ENCODE measurements at regions not wholly inside any gene's neighbourhood (a gene's known extent, or its start where the extent isn't known, plus 50 kb on each side); places are given as distances from the start of the nearest gene placed in this dataset.

GRCh38 chr11:35077709-35078469 lies 61.1 kb upstream of the CD44 start:
- peak in 1 of 2 donors; percentile 6 for DNase-seq (ENCODE audit: low read depth in 2 of 2)

- no peak for DNase-seq (ENCODE audit: low read depth in 2 of 2)
These were observed 60.6 kb upstream of the CD44 start for GRCh38 chr11:35078470-35078735.

DNA sequence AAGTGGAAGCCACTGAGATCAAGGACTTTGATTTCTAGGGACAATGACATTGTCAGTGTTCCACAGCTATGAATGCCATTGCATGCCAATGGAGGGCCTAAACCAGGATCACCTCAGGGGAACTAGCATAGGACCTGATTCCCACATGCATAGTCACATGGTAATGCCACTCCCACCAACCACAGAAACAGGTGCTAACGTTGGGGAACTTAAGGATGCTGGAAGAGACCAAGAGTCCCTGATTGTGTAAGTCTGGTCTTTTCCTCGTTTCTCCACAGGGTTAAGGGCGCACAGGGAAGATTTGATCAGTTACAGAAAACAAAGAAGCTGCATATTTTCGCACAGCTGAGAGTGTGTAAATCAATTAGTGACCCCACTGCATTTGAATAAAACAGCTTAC lies 59.4 kb upstream of the CD44 start:
- no peak for DNase-seq (ENCODE audit: low read depth in 2 of 2)

GRCh38 chr11:35082321-35083180 lies 56.4 kb upstream of the CD44 start:
- DNase-seq (ENCODE audit: low read depth in 2 of 2): peak; percentile 64 to 75

GRCh38 chr11:35083181-35083430 lies 55.9 kb upstream of the CD44 start:
- DNase-seq (ENCODE audit: low read depth in 2 of 2): no peak

- peak; percentile 36 to 38 for DNase-seq (ENCODE audit: low read depth in 2 of 2)
These were observed 55.3 kb upstream of the CD44 start for GRCh38 chr11:35083431-35084238.

- DNase-seq (ENCODE audit: low read depth in 2 of 2): no peak
These were observed 54.0 kb upstream of the CD44 start for GRCh38 chr11:35084817-35085440.

GRCh38 chr11:35085531-35086165 lies 53.3 kb upstream of the CD44 start:
- DNase-seq (ENCODE audit: low read depth in 2 of 2): no peak

DNA sequence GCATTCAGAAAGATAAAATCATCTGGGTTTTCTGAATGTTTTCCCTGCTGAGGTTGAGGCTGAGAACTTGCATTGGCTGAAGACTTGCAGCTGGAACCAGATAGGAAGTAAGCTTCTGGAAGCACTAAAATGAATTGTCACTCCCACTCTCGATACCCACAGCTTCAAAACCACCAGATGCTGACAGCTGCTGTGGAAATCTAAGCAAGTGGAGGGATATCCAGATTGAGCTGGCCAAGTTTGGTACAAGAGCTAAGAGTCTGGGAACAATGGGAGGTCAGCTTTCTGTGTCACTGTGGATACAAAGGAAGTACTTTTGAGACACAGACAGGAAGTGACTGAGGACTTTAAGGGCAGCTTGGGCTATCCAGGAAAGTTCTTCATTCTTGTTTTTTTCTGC lies 51.3 kb upstream of the CD44 start:
- no peak for DNase-seq (ENCODE audit: low read depth in 2 of 2)

GRCh38 chr11:35088226-35088625 lies 50.7 kb upstream of the CD44 start:
- DNase-seq (ENCODE audit: low read depth in 2 of 2): no peak

GRCh38 chr11:35088676-35089075 lies 50.3 kb upstream of the CD44 start:
- no peak for DNase-seq (ENCODE audit: low read depth in 2 of 2)
